OCI-LY7 (cell line): ENCODE measurements at regions not wholly inside any gene's neighbourhood (a gene's known extent, or its start where the extent isn't known, plus 50 kb on each side); places are given as distances from the start of the nearest gene placed in this dataset.
A peak's percentile ranks its signal among the peaks of the same experiment; 100 is the strongest.

Source experiments
- BruUV-seq: library from RNA; stranded (reverse); fragments of 400-500 nt; replicated peaks from 2 replicates; lab custom pipeline; 2021; lab: Mats Ljungman, UMichigan
- CTCF ChIA-PET: fragments of 300-600 bp; sonication (Branson Sonifier 250); formaldehyde crosslinking; loops from one replicate; lab custom pipeline; 2022; ENCODE audit warnings: antibody characterized with exemption; ENCODE audit not compliant: unreplicated experiment; lab: Charles Lee
- POLR2A ChIA-PET: fragments of 300-600 bp; sonication (Branson Sonifier 250); formaldehyde crosslinking; loops from one replicate; lab custom pipeline; 2022; ENCODE audit warnings: antibody characterized with exemption; lab: Charles Lee
- DNase-seq: peaks from one replicate; pipeline ENCODE4 v3.0.0-alpha.2; 2015; ENCODE audit warnings: low spot score
- H2AFZ ChIP-seq: fragments of 200-600 bp; sonication (generic), shearing (Covaris generic); 2 replicates; pipeline ENCODE4 v1.6.1; 2014; ENCODE audit warnings: mild to moderate bottlenecking, antibody characterized with exemption, low read length, moderate library complexity
- H3K27ac ChIP-seq: fragments of 200-600 bp; sonication (generic); 2 replicates; pipeline ENCODE4 v1.5.1; 2014; ENCODE audit warnings: mixed run types, low read depth, mild to moderate bottlenecking, moderate library complexity, low read length, inconsistent platforms; ENCODE audit not compliant: poor library complexity, severe bottlenecking
- H3K36me3 ChIP-seq: fragments of 200-600 bp; sonication (generic); 2 replicates; pipeline ENCODE4 v1.6.1; 2014; ENCODE audit warnings: mild to moderate bottlenecking, antibody characterized with exemption, low read length, moderate library complexity, mixed read lengths; ENCODE audit not compliant: insufficient read depth
- H3K4me1 ChIP-seq: fragments of 200-600 bp; sonication (generic); 2 replicates; pipeline ENCODE4 v1.5.1; 2014; ENCODE audit warnings: mild to moderate bottlenecking, low read length; ENCODE audit not compliant: insufficient read depth, poor library complexity, severe bottlenecking
- H3K4me2 ChIP-seq: fragments of 200-600 bp; sonication (generic); 2 replicates; pipeline ENCODE4 v1.6.1; 2014; ENCODE audit warnings: mild to moderate bottlenecking, low read length
- H3K4me3 ChIP-seq: fragments of 200-600 bp; sonication (generic); 2 replicates; pipeline ENCODE4 v1.5.1; 2014; ENCODE audit warnings: mild to moderate bottlenecking, low read depth, low read length; ENCODE audit not compliant: poor library complexity, severe bottlenecking
- H3K79me2 ChIP-seq: fragments of 200-600 bp; sonication (generic); 2 replicates; pipeline ENCODE4 v1.6.1; 2016; ENCODE audit warnings: low read depth, mild to moderate bottlenecking, low read length, moderate library complexity, mixed read lengths; ENCODE audit not compliant: insufficient read depth
- H3K9me2 ChIP-seq: fragments of 200-600 bp; sonication (generic); 2 replicates; pipeline ENCODE4 v1.6.1; 2016; ENCODE audit warnings: mild to moderate bottlenecking, low read length, mixed read lengths; ENCODE audit not compliant: insufficient read depth
- H3K9me3 ChIP-seq: fragments of 200-600 bp; sonication (generic); 2 replicates; pipeline ENCODE4 v1.6.1; 2014; ENCODE audit warnings: mild to moderate bottlenecking, mixed run types, low read length, mixed read lengths
- H4K20me1 ChIP-seq: fragments of 200-600 bp; sonication (generic); 2 replicates; pipeline ENCODE4 v1.6.1; 2014; ENCODE audit warnings: mild to moderate bottlenecking, antibody characterized with exemption, low read length, moderate library complexity, mixed read lengths; ENCODE audit not compliant: insufficient read depth
- EZH2phosphoT487 ChIP-seq: fragments of 200-600 bp; sonication (generic); IDR thresholded peaks from 2 replicates; pipeline ENCODE4 v1.6.1; 2018; ENCODE audit warnings: low read depth, borderline replicate concordance, mild to moderate bottlenecking, mixed run types, antibody characterized with exemption, low read length, moderate library complexity, mixed read lengths
- intact Hi-C: fragments of 100-400 bp; cut with micrococcal nuclease; formaldehyde crosslinking; loops from one replicate; pipeline ENCODE4 v1.10.0; 2022; ENCODE audit not compliant: unreplicated experiment
- TF ChIP-seq, protein P1 (sequence below): fragments of 200-600 bp; sonication (generic); conservative IDR thresholded peaks from 2 replicates; pipeline ENCODE4 v1.5.1; 2014; ENCODE audit warnings: mild to moderate bottlenecking, antibody characterized with exemption, low read length, moderate library complexity, mixed read lengths

DNA sequence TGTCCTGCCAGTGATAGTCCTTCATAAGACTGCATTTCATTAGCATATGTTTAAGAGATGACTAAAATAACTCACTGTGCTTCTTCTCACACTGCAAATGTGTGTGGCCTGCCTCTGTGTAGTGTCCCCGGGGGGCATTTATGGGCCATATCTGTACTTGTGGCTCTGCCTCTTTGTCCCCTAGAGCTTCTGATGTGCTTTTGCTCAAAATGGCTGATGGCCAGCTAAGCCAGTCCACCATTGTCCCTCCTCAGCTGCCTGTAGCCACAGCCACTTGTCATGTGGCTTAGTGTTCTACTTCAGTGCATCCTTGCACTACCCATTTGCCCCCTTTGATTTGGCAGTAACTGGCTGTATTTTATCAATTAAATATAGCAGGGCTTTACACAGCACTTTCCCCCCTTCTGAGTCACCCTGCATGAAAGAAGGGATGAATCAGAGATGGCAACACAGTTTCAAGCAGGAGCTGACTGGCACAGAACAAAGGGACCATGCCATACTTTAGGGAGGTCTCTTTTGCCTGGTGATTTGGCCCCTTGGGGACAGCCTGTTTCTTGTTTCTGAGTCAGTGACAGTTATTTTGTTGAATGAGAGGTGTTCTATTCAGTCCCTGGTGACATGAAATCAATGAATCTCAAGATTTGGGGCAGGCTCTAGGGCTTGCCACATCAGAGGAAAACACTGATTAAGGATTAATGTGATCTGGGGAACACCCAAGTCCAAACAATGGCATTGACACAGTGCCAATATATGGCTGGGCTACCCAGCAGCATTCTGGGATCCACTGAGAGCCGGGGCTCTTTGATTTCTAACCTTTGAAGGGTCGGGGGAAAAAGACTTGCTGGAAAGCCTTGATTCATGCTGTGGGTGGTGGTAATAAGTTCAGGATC lies 245.5 kb downstream of the SMARCA2 start:
- no peaks in the 10 kb centered on the region for H3K79me2 ChIP-seq
- H3K4me1 ChIP-seq, result peaks cover 60% of the 10 kb centered on the region
- ChIA-PET CTCF (interaction anchor here (0.7 kb wide), 1 partner anchor 9 kb away, joined by 3 read pairs; no protein-coding TSS in a partner anchor), POLR2A (interaction anchor here (0.8 to 2.1 kb wide), 5 partner anchors 10 to 36 kb away, joined by 3 to 7 read pairs (median 3); no protein-coding TSS in a partner anchor)
- H3K4me2 ChIP-seq, result no peak overlapping the region
- no peak overlapping the region for H3K4me3 ChIP-seq
- TF ChIP-seq EZH2phosphoT487, result no peak
- TF ChIP-seq, protein P1, sequence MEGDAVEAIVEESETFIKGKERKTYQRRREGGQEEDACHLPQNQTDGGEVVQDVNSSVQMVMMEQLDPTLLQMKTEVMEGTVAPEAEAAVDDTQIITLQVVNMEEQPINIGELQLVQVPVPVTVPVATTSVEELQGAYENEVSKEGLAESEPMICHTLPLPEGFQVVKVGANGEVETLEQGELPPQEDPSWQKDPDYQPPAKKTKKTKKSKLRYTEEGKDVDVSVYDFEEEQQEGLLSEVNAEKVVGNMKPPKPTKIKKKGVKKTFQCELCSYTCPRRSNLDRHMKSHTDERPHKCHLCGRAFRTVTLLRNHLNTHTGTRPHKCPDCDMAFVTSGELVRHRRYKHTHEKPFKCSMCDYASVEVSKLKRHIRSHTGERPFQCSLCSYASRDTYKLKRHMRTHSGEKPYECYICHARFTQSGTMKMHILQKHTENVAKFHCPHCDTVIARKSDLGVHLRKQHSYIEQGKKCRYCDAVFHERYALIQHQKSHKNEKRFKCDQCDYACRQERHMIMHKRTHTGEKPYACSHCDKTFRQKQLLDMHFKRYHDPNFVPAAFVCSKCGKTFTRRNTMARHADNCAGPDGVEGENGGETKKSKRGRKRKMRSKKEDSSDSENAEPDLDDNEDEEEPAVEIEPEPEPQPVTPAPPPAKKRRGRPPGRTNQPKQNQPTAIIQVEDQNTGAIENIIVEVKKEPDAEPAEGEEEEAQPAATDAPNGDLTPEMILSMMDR, result no peak
- H3K27ac ChIP-seq, result no peak overlapping the region
- 0 out of 2 replicates have a peak overlapping the region, but pooled peaks have one; percentile 30 for H2AFZ ChIP-seq
- no peaks in the 10 kb centered on the region; the same call in 1 of the 2 replicates for H3K9me3 ChIP-seq
- intact Hi-C loops, result no loop called here
- H3K9me2 ChIP-seq, result no peaks in the 10 kb centered on the region
- no peaks in the 10 kb centered on the region for H4K20me1 ChIP-seq
- BruUV-seq, result no TSS peak
- DNase-seq, result no peak
- H3K36me3 ChIP-seq, result no peaks in the 10 kb centered on the region

DNA sequence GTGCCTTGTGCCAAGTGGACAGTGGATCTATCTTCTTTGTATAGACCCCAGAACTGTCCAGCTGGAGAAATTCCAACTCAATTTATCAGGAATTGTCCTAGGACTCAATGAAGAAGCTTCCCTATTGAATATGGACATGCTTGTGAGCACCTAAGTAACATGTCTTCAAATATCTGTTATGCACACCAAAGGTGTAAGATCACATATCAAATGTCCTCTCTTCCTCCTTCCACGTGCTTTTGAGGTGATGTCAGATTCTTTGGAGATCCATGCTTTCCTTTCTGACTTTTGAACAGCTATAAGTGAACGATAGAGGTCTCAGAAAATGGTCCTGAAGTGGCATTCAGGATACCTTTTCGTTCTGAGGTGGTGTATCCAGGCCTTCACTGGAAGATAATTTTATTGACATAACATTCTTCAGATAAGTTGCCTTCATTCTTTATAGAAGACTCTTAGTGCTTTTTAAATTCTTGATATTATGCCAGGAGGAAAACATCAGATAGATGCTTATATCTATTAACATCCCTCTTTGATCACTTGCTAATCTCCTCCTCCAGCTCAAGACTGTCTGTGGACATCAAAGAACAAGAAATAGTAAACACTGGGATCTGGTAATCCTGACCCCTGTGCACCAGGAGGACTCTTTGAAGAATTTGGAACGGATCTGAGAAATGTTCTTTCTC lies 246.4 kb downstream of the SMARCA2 start:
- TF ChIP-seq, protein P1, result no peak
- H3K9me3 ChIP-seq, result no peaks in the 10 kb centered on the region; the same call in 1 of the 2 replicates
- intact Hi-C loops, result no loop called here
- H3K79me2 ChIP-seq, result no peaks in the 10 kb centered on the region
- ChIA-PET CTCF (no interaction called here), POLR2A (interaction anchor here (0.8 to 2.1 kb wide), 3 partner anchors 10 to 35 kb away, joined by 3 to 7 read pairs (median 3); no protein-coding TSS in a partner anchor)
- H2AFZ ChIP-seq, result no peak overlapping the region
- no peaks in the 10 kb centered on the region for H3K36me3 ChIP-seq
- no peak overlapping the region for H3K27ac ChIP-seq
- no peak overlapping the region for H3K4me2 ChIP-seq
- H3K4me1 ChIP-seq, result peaks cover 61% of the 10 kb centered on the region
- no peak overlapping the region for H3K4me3 ChIP-seq
- BruUV-seq, result no TSS peak
- no peaks in the 10 kb centered on the region for H4K20me1 ChIP-seq
- DNase-seq, result no peak
- no peaks in the 10 kb centered on the region for H3K9me2 ChIP-seq
